GM23338 (cell line): ENCODE measurements at regions not wholly inside any gene's neighbourhood (a gene's known extent, or its start where the extent isn't known, plus 50 kb on each side); places are given as distances from the start of the nearest gene placed in this dataset.

Experiments used
- ATAC-seq: fragments of 200-7000 bp; cut with Tn5 transposase; 3 replicates; pipeline ENCODE4 v1.9.1; 2020
- DNase-seq: peaks from one replicate; pipeline ENCODE4 v3.0.0-alpha.2; 2015; ENCODE audit warnings: low spot score
- H2AFZ ChIP-seq: fragments of 200-600 bp; sonication (generic); 2 replicates; pipeline ENCODE4 v1.8.0; 2016; ENCODE audit warnings: antibody characterized with exemption, mild to moderate bottlenecking, moderate library complexity
- H3F3A ChIP-seq: fragments of 200-600 bp; sonication (generic); replicated peaks from 2 replicates; pipeline ENCODE4 v1.8.0; 2017; ENCODE audit warnings: antibody characterized with exemption, mixed run types, low read depth
- H3K27ac ChIP-seq: fragments of 200-600 bp; sonication (generic); 2 replicates; pipeline ENCODE4 v1.6.1; 2016; ENCODE audit warnings: low read depth
- H3K27me3 ChIP-seq: fragments of 200-600 bp; sonication (generic); 2 replicates; pipeline ENCODE4 v1.8.0; 2016; ENCODE audit warnings: mild to moderate bottlenecking, mixed run types, moderate library complexity; ENCODE audit not compliant: insufficient read depth
- H3K36me3 ChIP-seq: fragments of 200-600 bp; sonication (generic); 2 replicates; pipeline ENCODE4 v1.8.0; 2016; ENCODE audit warnings: mild to moderate bottlenecking; ENCODE audit not compliant: insufficient read depth
- H3K4me1 ChIP-seq: fragments of 200-600 bp; sonication (generic); 2 replicates; pipeline ENCODE4 v1.8.0; 2016; ENCODE audit warnings: mild to moderate bottlenecking, moderate library complexity; ENCODE audit not compliant: insufficient read depth
- H3K4me2 ChIP-seq: fragments of 200-600 bp; sonication (generic); 2 replicates; pipeline ENCODE4 v1.7.1; 2017; ENCODE audit warnings: mixed run types
- H3K4me3 ChIP-seq: fragments of 200-600 bp; sonication (generic); 2 replicates; pipeline ENCODE4 v1.6.1; 2016; ENCODE audit warnings: mixed run types
- H3K79me2 ChIP-seq: fragments of 200-600 bp; sonication (generic); replicated peaks from 2 replicates; pipeline ENCODE4 v1.8.0; 2017; ENCODE audit warnings: mild to moderate bottlenecking; ENCODE audit not compliant: insufficient read depth
- H3K9me2 ChIP-seq: fragments of 200-600 bp; sonication (generic); 2 replicates; pipeline ENCODE4 v1.8.0; 2017; ENCODE audit not compliant: insufficient read depth
- H4K20me1 ChIP-seq: fragments of 200-600 bp; sonication (generic); replicated peaks from 2 replicates; pipeline ENCODE4 v1.8.0; 2017; ENCODE audit warnings: mild to moderate bottlenecking; ENCODE audit not compliant: insufficient read depth
- H3K27ac Mint-ChIP-seq: 2 replicates; pipeline ENCODE4 v1.8.0; 2020; ENCODE audit warnings: inconsistent platforms, mild to moderate bottlenecking, moderate library complexity, mixed read lengths
- H3K27me3 Mint-ChIP-seq: 3 replicates; pipeline ENCODE4 v1.8.0; 2022; ENCODE audit warnings: low read depth, mild to moderate bottlenecking, moderate library complexity, mixed read lengths, inconsistent platforms; ENCODE audit not compliant: insufficient read depth, poor library complexity
- H3K36me3 Mint-ChIP-seq: 3 replicates; pipeline ENCODE4 v1.8.0; 2021; ENCODE audit warnings: low read depth, mild to moderate bottlenecking, inconsistent platforms, moderate library complexity, mixed read lengths
- H3K4me1 Mint-ChIP-seq: 3 replicates; pipeline ENCODE4 v1.8.0; 2020; ENCODE audit warnings: mild to moderate bottlenecking, inconsistent platforms, mixed read lengths
- H3K4me3 Mint-ChIP-seq: 3 replicates; pipeline ENCODE4 v1.8.0; 2021; ENCODE audit warnings: moderate library complexity, mild to moderate bottlenecking, inconsistent platforms, mixed read lengths
- H3K9me3 Mint-ChIP-seq: 3 replicates; pipeline ENCODE4 v1.8.0; 2020; ENCODE audit warnings: moderate library complexity, mild to moderate bottlenecking, inconsistent platforms, mixed read lengths
- CREB1 ChIP-seq: fragments of 250-450 bp; sonication (Bioruptor Pico); IDR thresholded peaks from 2 replicates; pipeline ENCODE4 v1.5.0; 2020; ENCODE audit warnings: low read depth, mild to moderate bottlenecking, moderate library complexity
- EZH2phosphoT487 ChIP-seq: fragments of 200-600 bp; sonication (generic); IDR thresholded peaks from one replicate; pipeline ENCODE4 v1.8.1; 2018; ENCODE audit warnings: antibody characterized with exemption; ENCODE audit not compliant: unreplicated experiment
- JUNB ChIP-seq: IDR thresholded peaks from one replicate; pipeline ENCODE4 v1.6.1; 2016; ENCODE audit warnings: antibody characterized with exemption; ENCODE audit not compliant: unreplicated experiment
- NANOG ChIP-seq: IDR thresholded peaks from 2 replicates; pipeline ENCODE4 v1.6.1; 2016; ENCODE audit warnings: antibody characterized with exemption, borderline replicate concordance
- POLR2AphosphoS5 ChIP-seq: IDR thresholded peaks from 2 replicates; pipeline ENCODE4 v1.6.1; 2016; ENCODE audit warnings: antibody characterized with exemption, low read depth
- STAT1 ChIP-seq: IDR thresholded peaks from one replicate; pipeline ENCODE4 v1.6.1; 2016; ENCODE audit warnings: antibody characterized with exemption; ENCODE audit not compliant: unreplicated experiment
- ZNF114 ChIP-seq: fragments of 250-450 bp; sonication (Bioruptor Pico); IDR thresholded peaks from 2 replicates; pipeline ENCODE4 v1.5.0; 2020; ENCODE audit warnings: mild to moderate bottlenecking, moderate library complexity
- TF ChIP-seq, protein P1 (sequence below): IDR thresholded peaks from 2 replicates; pipeline ENCODE4 v1.6.1; 2016; ENCODE audit warnings: antibody characterized with exemption
- TF ChIP-seq, protein P2 (sequence below): fragments of 250-450 bp; sonication (Bioruptor Pico); IDR thresholded peaks from 2 replicates; pipeline ENCODE4 v1.5.0; 2020; ENCODE audit warnings: mild to moderate bottlenecking, moderate library complexity
- TF ChIP-seq, protein P3 (sequence below): IDR thresholded peaks from one replicate; pipeline ENCODE4 v1.6.1; 2018; ENCODE audit warnings: antibody characterized with exemption; ENCODE audit not compliant: unreplicated experiment
- TF ChIP-seq, protein P4 (sequence below), 2 experiments: fragments of 200-600 bp in 1 of 2; sonication (generic) in 1 of 2; conservative IDR thresholded peaks; 2 replicates each; pipeline versions ENCODE4 v1.5.1 to v1.6.1; 2016 to 2017; ENCODE audit warnings: antibody characterized with exemption in 2 of 2, low read depth in 2 of 2, mild to moderate bottlenecking in 2 of 2, moderate library complexity in 1 of 2

DNA sequence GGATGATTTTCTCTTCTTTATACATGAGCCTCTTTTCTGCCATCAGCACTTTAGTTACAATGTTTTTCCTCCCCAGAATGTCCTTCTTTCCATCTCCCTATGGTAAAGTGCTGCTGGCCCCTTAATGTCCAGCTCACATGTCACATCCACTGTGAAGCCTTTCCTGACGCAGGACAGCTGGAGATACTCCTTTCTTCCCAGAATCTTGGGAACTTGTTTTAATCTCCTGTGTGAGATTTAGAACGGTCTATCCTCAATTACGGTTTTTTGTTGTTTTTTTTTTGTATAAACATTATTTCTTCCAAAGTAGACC lies 147.7 kb upstream of the TSC22D2 start:
- Histone ChIP-seq H3K4me3 (no peak overlapping the region), H3K4me2 (no peak overlapping the region), H2AFZ (no peak overlapping the region), H3K9me2 (no peaks in the 10 kb centered on the region), H3F3A (no peaks in the 10 kb centered on the region), H3K27me3 (no peaks in the 10 kb centered on the region), H3K4me1 (no peaks in the 10 kb centered on the region), H3K36me3 (no peaks in the 10 kb centered on the region), H3K27ac (no peak overlapping the region), H3K79me2 (no peaks in the 10 kb centered on the region), H4K20me1 (no peaks in the 10 kb centered on the region)
- no peak overlapping the region for H3K27ac Mint-ChIP-seq
- TF ChIP-seq EZH2phosphoT487 (no peak), POLR2AphosphoS5 (no peak), ZNF114 (CRISPR knock-in tag) (no peak), NANOG (no peak), CREB1 (no peak), JUNB (no peak), STAT1 (no peak)
- TF ChIP-seq, protein P1, sequence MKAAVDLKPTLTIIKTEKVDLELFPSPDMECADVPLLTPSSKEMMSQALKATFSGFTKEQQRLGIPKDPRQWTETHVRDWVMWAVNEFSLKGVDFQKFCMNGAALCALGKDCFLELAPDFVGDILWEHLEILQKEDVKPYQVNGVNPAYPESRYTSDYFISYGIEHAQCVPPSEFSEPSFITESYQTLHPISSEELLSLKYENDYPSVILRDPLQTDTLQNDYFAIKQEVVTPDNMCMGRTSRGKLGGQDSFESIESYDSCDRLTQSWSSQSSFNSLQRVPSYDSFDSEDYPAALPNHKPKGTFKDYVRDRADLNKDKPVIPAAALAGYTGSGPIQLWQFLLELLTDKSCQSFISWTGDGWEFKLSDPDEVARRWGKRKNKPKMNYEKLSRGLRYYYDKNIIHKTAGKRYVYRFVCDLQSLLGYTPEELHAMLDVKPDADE = no peak
- TF ChIP-seq, protein P2, sequence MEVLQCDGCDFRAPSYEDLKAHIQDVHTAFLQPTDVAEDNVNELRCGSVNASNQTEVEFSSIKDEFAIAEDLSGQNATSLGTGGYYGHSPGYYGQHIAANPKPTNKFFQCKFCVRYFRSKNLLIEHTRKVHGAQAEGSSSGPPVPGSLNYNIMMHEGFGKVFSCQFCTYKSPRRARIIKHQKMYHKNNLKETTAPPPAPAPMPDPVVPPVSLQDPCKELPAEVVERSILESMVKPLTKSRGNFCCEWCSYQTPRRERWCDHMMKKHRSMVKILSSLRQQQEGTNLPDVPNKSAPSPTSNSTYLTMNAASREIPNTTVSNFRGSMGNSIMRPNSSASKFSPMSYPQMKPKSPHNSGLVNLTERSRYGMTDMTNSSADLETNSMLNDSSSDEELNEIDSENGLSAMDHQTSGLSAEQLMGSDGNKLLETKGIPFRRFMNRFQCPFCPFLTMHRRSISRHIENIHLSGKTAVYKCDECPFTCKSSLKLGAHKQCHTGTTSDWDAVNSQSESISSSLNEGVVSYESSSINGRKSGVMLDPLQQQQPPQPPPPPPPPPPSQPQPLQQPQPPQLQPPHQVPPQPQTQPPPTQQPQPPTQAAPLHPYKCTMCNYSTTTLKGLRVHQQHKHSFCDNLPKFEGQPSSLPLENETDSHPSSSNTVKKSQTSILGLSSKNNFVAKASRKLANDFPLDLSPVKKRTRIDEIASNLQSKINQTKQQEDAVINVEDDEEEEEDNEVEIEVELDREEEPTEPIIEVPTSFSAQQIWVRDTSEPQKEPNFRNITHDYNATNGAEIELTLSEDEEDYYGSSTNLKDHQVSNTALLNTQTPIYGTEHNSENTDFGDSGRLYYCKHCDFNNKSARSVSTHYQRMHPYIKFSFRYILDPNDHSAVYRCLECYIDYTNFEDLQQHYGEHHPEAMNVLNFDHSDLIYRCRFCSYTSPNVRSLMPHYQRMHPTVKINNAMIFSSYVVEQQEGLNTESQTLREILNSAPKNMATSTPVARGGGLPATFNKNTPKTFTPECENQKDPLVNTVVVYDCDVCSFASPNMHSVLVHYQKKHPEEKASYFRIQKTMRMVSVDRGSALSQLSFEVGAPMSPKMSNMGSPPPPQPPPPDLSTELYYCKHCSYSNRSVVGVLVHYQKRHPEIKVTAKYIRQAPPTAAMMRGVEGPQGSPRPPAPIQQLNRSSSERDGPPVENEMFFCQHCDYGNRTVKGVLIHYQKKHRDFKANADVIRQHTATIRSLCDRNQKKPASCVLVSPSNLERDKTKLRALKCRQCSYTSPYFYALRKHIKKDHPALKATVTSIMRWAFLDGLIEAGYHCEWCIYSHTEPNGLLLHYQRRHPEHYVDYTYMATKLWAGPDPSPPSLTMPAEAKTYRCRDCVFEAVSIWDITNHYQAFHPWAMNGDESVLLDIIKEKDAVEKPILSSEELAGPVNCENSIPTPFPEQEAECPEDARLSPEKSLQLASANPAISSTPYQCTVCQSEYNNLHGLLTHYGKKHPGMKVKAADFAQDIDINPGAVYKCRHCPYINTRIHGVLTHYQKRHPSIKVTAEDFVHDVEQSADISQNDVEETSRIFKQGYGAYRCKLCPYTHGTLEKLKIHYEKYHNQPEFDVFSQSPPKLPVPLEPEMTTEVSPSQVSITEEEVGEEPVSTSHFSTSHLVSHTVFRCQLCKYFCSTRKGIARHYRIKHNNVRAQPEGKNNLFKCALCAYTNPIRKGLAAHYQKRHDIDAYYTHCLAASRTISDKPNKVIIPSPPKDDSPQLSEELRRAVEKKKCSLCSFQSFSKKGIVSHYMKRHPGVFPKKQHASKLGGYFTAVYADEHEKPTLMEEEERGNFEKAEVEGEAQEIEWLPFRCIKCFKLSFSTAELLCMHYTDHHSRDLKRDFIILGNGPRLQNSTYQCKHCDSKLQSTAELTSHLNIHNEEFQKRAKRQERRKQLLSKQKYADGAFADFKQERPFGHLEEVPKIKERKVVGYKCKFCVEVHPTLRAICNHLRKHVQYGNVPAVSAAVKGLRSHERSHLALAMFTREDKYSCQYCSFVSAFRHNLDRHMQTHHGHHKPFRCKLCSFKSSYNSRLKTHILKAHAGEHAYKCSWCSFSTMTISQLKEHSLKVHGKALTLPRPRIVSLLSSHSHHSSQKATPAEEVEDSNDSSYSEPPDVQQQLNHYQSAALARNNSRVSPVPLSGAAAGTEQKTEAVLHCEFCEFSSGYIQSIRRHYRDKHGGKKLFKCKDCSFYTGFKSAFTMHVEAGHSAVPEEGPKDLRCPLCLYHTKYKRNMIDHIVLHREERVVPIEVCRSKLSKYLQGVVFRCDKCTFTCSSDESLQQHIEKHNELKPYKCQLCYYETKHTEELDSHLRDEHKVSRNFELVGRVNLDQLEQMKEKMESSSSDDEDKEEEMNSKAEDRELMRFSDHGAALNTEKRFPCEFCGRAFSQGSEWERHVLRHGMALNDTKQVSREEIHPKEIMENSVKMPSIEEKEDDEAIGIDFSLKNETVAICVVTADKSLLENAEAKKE (CRISPR knock-in tag) = no peak
- TF ChIP-seq, protein P3, sequence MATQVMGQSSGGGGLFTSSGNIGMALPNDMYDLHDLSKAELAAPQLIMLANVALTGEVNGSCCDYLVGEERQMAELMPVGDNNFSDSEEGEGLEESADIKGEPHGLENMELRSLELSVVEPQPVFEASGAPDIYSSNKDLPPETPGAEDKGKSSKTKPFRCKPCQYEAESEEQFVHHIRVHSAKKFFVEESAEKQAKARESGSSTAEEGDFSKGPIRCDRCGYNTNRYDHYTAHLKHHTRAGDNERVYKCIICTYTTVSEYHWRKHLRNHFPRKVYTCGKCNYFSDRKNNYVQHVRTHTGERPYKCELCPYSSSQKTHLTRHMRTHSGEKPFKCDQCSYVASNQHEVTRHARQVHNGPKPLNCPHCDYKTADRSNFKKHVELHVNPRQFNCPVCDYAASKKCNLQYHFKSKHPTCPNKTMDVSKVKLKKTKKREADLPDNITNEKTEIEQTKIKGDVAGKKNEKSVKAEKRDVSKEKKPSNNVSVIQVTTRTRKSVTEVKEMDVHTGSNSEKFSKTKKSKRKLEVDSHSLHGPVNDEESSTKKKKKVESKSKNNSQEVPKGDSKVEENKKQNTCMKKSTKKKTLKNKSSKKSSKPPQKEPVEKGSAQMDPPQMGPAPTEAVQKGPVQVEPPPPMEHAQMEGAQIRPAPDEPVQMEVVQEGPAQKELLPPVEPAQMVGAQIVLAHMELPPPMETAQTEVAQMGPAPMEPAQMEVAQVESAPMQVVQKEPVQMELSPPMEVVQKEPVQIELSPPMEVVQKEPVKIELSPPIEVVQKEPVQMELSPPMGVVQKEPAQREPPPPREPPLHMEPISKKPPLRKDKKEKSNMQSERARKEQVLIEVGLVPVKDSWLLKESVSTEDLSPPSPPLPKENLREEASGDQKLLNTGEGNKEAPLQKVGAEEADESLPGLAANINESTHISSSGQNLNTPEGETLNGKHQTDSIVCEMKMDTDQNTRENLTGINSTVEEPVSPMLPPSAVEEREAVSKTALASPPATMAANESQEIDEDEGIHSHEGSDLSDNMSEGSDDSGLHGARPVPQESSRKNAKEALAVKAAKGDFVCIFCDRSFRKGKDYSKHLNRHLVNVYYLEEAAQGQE = no peak
- TF ChIP-seq, protein P4, sequence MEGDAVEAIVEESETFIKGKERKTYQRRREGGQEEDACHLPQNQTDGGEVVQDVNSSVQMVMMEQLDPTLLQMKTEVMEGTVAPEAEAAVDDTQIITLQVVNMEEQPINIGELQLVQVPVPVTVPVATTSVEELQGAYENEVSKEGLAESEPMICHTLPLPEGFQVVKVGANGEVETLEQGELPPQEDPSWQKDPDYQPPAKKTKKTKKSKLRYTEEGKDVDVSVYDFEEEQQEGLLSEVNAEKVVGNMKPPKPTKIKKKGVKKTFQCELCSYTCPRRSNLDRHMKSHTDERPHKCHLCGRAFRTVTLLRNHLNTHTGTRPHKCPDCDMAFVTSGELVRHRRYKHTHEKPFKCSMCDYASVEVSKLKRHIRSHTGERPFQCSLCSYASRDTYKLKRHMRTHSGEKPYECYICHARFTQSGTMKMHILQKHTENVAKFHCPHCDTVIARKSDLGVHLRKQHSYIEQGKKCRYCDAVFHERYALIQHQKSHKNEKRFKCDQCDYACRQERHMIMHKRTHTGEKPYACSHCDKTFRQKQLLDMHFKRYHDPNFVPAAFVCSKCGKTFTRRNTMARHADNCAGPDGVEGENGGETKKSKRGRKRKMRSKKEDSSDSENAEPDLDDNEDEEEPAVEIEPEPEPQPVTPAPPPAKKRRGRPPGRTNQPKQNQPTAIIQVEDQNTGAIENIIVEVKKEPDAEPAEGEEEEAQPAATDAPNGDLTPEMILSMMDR (conservative IDR thresholded peaks at IDR 0.05; ENCODE audit: low read depth in 2 of 2) = no peak
- H3K4me1 Mint-ChIP-seq = peaks cover 3% of the 10 kb centered on the region; the same call in 1 of the 3 replicates
- DNase-seq = no peak
- H3K9me3 Mint-ChIP-seq = no peaks in the 10 kb centered on the region; the same call in 2 of the 3 replicates
- H3K27me3 Mint-ChIP-seq = no peaks in the 10 kb centered on the region
- H3K36me3 Mint-ChIP-seq = no peaks in the 10 kb centered on the region
- no peak for ATAC-seq
- no peak overlapping the region for H3K4me3 Mint-ChIP-seq
